ENCODE measurements at regions not wholly inside any gene's neighbourhood (a gene's known extent, or its start where the extent isn't known, plus 50 kb on each side); places are given as distances from the start of the nearest gene placed in this dataset.

DNA sequence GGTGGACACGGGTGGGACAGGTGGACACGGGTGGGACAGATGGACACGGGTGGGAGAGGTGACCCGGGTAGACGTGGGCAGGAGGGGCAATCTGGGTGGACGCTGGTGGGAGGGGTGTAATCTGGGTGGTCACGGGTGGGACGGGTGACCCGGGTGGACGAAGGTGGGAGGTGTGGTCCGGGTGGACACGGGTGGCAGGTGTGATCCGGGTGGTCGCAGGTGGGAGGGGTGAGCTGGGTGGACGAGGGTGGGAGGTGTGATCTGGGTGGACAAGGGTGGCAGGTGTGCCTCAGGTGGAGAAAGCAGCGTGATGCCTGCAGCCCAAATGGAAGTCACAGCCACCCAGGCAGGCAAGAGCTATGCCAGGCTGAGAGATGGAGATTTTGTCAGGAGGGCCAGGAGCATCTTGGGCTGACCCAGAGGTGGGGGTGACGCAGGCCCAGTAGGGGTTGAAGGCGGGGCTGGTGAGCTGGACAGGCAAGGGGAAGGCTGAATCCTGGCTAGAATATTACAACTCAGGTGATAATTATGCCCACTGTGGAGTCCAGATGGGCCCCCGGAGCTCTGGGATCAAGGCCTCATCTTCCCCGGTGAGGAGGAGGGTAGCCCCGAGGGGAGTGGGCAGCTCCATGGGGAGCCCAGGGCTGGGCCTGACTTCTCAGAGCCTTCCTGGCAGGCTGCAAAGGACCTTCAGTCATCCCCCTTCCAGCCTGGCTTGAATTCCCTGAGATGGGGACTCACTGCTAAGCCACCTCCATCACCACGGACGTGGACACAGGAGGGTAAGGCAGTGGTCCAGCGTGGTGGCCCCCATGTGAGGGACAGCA lies 100.0 kb downstream of the ADRA2C start:
- Histone ChIP-seq H3K36me3 (ENCODE audit: control insufficient read depth in 2 of 2, extremely low read depth in 1 of 2, insufficient read depth in 2 of 2, low read length in 2 of 2) (no peaks in the 10 kb centered on the region), H3K4me1 (ENCODE audit: control insufficient read depth, extremely low read depth, insufficient read depth, low read length) (no peaks in the 10 kb centered on the region), H3K27me3 (ENCODE audit: control insufficient read depth, extremely low read depth, insufficient read depth, low read length) (peaks cover 6% of the 10 kb centered on the region), H3K9ac (ENCODE audit: control insufficient read depth, extremely low read depth, insufficient read depth, low read length) (no peak overlapping the region), H3K4me2 (ENCODE audit: control insufficient read depth, extremely low read depth, insufficient read depth, low read depth, low read length) (no peak overlapping the region), H3K9me3 (ENCODE audit: control insufficient read depth, low read depth, low read length) (no peaks in the 10 kb centered on the region), H3K4me3 (ENCODE audit: control insufficient read depth in 2 of 3, extremely low read depth in 1 of 3, insufficient read depth in 2 of 3, low read depth in 1 of 3, low read length in 3 of 3) (no peak overlapping the region), H2AFZ (ENCODE audit: control insufficient read depth, low read length) (no peak overlapping the region), H3K27ac (ENCODE audit: control insufficient read depth, insufficient read depth, low read length) (no peak overlapping the region), H4K20me1 (ENCODE audit: control insufficient read depth, extremely low read depth, insufficient read depth, low read length) (no peaks in the 10 kb centered on the region), H3K9me1 (ENCODE audit: control insufficient read depth, extremely low read depth, insufficient read depth, low read length) (no peaks in the 10 kb centered on the region), H3K79me2 (ENCODE audit: control insufficient read depth, insufficient read depth, low read length) (no peaks in the 10 kb centered on the region)
- FAIRE-seq (no peak), DNase-seq (ENCODE audit: low read depth, low spot score) (no peak)
- TF ChIP-seq, protein P1, sequence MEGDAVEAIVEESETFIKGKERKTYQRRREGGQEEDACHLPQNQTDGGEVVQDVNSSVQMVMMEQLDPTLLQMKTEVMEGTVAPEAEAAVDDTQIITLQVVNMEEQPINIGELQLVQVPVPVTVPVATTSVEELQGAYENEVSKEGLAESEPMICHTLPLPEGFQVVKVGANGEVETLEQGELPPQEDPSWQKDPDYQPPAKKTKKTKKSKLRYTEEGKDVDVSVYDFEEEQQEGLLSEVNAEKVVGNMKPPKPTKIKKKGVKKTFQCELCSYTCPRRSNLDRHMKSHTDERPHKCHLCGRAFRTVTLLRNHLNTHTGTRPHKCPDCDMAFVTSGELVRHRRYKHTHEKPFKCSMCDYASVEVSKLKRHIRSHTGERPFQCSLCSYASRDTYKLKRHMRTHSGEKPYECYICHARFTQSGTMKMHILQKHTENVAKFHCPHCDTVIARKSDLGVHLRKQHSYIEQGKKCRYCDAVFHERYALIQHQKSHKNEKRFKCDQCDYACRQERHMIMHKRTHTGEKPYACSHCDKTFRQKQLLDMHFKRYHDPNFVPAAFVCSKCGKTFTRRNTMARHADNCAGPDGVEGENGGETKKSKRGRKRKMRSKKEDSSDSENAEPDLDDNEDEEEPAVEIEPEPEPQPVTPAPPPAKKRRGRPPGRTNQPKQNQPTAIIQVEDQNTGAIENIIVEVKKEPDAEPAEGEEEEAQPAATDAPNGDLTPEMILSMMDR (optimal IDR thresholded peaks at IDR 0.05 in 1 of 3, IDR thresholded peaks at IDR 0.05 in 1 of 3, conservative IDR thresholded peaks at IDR 0.05 in 1 of 3; ENCODE audit: extremely low read depth in 1 of 3, insufficient read depth in 2 of 3, low read length in 3 of 3): no peak
- no peak for TF ChIP-seq EZH2 (IDR thresholded peaks at IDR 0.05; ENCODE audit: low read length)
- dilution Hi-C loops (cut with MboI; ENCODE audit: extremely low pct_ligation_motif_present, low sequenced_read_pairs): no loop called here

DNA sequence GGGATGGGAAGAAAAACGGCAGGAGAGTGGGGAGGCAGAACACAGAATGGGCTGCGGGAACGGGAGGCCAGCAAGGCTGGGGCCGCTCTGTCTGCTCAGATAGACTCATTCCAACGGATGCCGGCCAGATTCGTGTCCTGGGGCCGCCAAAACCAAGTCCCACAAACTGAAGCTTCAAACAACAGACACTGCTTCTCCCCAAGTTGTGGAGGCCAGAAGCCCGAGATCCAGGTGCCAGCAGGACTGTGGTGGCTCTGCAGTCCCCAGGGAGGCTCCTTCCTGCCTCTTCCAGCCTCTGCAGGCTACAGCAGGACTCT lies 100.6 kb downstream of the ADRA2C start:
- no peak overlapping the region for H3K4me2 ChIP-seq (ENCODE audit: control insufficient read depth, extremely low read depth, insufficient read depth, low read depth, low read length)
- H3K9me1 ChIP-seq (ENCODE audit: control insufficient read depth, extremely low read depth, insufficient read depth, low read length): no peaks in the 10 kb centered on the region
- H3K79me2 ChIP-seq (ENCODE audit: control insufficient read depth, insufficient read depth, low read length): no peaks in the 10 kb centered on the region
- H3K9ac ChIP-seq (ENCODE audit: control insufficient read depth, extremely low read depth, insufficient read depth, low read length): no peak overlapping the region
- H3K4me3 ChIP-seq (ENCODE audit: control insufficient read depth in 2 of 3, extremely low read depth in 1 of 3, insufficient read depth in 2 of 3, low read depth in 1 of 3, low read length in 3 of 3): no peak overlapping the region
- TF ChIP-seq EZH2 (IDR thresholded peaks at IDR 0.05; ENCODE audit: low read length): no peak
- TF ChIP-seq, protein P1 (optimal IDR thresholded peaks at IDR 0.05 in 1 of 3, IDR thresholded peaks at IDR 0.05 in 1 of 3, conservative IDR thresholded peaks at IDR 0.05 in 1 of 3; ENCODE audit: extremely low read depth in 1 of 3, insufficient read depth in 2 of 3, low read length in 3 of 3): no peak
- DNase-seq (ENCODE audit: low read depth, low spot score) (no peak), FAIRE-seq (no peak)
- dilution Hi-C loops (cut with MboI; ENCODE audit: extremely low pct_ligation_motif_present, low sequenced_read_pairs): no loop called here
- H3K27ac ChIP-seq (ENCODE audit: control insufficient read depth, insufficient read depth, low read length): no peak overlapping the region
- no peaks in the 10 kb centered on the region for H3K36me3 ChIP-seq (ENCODE audit: control insufficient read depth in 2 of 2, extremely low read depth in 1 of 2, insufficient read depth in 2 of 2, low read length in 2 of 2)
- H2AFZ ChIP-seq (ENCODE audit: control insufficient read depth, low read length): no peak overlapping the region
- H3K9me3 ChIP-seq (ENCODE audit: control insufficient read depth, low read depth, low read length): no peaks in the 10 kb centered on the region
- no peaks in the 10 kb centered on the region for H3K4me1 ChIP-seq (ENCODE audit: control insufficient read depth, extremely low read depth, insufficient read depth, low read length)
- no peaks in the 10 kb centered on the region for H4K20me1 ChIP-seq (ENCODE audit: control insufficient read depth, extremely low read depth, insufficient read depth, low read length)
- peaks cover 10% of the 10 kb centered on the region for H3K27me3 ChIP-seq (ENCODE audit: control insufficient read depth, extremely low read depth, insufficient read depth, low read length)
